Liver (tissue), 3 donors: ENCODE measurements at regions not wholly inside any gene's neighbourhood (a gene's known extent, or its start where the extent isn't known, plus 50 kb on each side); places are given as distances from the start of the nearest gene placed in this dataset.

Source experiments
- GABPA ChIP-seq, 2 donors: IDR thresholded peaks in 1 of 2; conservative IDR thresholded peaks in 1 of 2; 2 replicates each; pipeline ENCODE4 v1.6.1; 2016; ENCODE audit warnings: antibody characterized with exemption in 2 of 2, mild to moderate bottlenecking in 1 of 2, moderate library complexity in 1 of 2
- HNF4G ChIP-seq: IDR thresholded peaks from 2 replicates; pipeline ENCODE4 v1.6.1; 2016; ENCODE audit warnings: antibody characterized with exemption
- TF ChIP-seq, protein P1 (sequence below): fragments of 150-350 bp; IDR thresholded peaks from 2 replicates; pipeline ENCODE4 v1.5.1; 2017; ENCODE audit warnings: improper control_type of control experiment, low read depth, low read length; ENCODE audit not compliant: missing input control
- donor health status: healthy.
- donor health status: healthy.

- no peak for TF ChIP-seq GABPA (IDR thresholded peaks at IDR 0.05 in 1 of 2, conservative IDR thresholded peaks at IDR 0.05 in 1 of 2)
- TF ChIP-seq, protein P1, sequence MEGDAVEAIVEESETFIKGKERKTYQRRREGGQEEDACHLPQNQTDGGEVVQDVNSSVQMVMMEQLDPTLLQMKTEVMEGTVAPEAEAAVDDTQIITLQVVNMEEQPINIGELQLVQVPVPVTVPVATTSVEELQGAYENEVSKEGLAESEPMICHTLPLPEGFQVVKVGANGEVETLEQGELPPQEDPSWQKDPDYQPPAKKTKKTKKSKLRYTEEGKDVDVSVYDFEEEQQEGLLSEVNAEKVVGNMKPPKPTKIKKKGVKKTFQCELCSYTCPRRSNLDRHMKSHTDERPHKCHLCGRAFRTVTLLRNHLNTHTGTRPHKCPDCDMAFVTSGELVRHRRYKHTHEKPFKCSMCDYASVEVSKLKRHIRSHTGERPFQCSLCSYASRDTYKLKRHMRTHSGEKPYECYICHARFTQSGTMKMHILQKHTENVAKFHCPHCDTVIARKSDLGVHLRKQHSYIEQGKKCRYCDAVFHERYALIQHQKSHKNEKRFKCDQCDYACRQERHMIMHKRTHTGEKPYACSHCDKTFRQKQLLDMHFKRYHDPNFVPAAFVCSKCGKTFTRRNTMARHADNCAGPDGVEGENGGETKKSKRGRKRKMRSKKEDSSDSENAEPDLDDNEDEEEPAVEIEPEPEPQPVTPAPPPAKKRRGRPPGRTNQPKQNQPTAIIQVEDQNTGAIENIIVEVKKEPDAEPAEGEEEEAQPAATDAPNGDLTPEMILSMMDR = no peak
- no peak for TF ChIP-seq HNF4G
Observed at GRCh38 chr3:17936736-17937480, 194.5 kb upstream of the TBC1D5 start.
